ENCODE measurements at regions not wholly inside any gene's neighbourhood (a gene's known extent, or its start where the extent isn't known, plus 50 kb on each side); places are given as distances from the start of the nearest gene placed in this dataset.
A peak's percentile ranks its signal among the peaks of the same experiment; 100 is the strongest.

DNA sequence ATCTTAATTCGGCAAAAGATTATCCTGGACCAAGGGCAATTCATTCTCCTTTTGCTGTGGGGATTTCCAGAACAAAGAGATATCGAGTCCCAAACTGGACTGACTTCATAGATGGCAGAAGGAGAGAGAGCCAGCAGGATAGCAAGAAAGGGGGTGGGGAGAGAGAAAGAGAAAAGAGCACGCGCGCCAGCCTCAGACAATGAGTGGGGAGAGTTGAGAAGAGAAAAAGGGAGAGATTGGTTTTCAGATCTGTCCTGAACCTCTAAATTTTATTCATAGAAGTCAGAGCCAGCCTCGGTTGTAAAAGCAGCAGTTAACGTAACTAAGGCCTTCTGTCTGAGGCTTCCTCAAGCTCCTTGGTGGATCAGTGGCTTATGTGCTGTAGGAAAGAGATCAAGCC lies 55.3 kb upstream of the ALDH1B1 start:
- no peak overlapping the region for H3K4me3 ChIP-seq (replicated peaks in 1 of 2; ENCODE audit: low read depth in 2 of 2, low read length in 2 of 2)
- DNase-seq (ENCODE audit: low read depth in 2 of 2): no peak
- TF ChIP-seq CTCF (IDR thresholded peaks at IDR 0.05; ENCODE audit: low read depth, low read length): no peak

- TF ChIP-seq CTCF (IDR thresholded peaks at IDR 0.05; ENCODE audit: low read depth, low read length): no peak
- no peak overlapping the region for H3K4me3 ChIP-seq (replicated peaks in 1 of 2; ENCODE audit: low read depth in 2 of 2, low read length in 2 of 2)
- DNase-seq (ENCODE audit: low read depth in 2 of 2): no peak
Measured at GRCh38 chr9:38336341-38336740, 56.2 kb upstream of the ALDH1B1 start.

DNA sequence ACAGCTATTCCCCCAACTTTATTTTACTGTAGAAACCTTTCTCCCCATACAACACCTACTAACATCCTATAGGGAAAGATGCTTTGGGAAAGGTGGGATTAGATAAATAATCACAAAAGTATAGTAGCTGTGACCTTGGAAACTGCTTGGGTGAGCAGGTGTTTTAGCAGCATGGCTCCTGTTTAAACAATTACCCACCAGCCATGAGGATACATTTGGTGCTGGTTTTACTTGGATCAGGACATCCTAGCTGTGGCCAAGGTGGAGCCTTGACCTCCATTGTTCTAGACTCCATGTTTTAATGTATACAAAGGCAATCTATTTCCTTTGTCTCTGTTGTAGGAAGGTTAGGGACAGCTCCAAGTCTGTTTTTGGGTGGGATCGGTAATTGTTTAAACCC lies 56.8 kb upstream of the ALDH1B1 start:
- no peak for TF ChIP-seq CTCF (IDR thresholded peaks at IDR 0.05; ENCODE audit: low read depth, low read length)
- no peak for DNase-seq (ENCODE audit: low read depth in 2 of 2)
- no peak overlapping the region for H3K4me3 ChIP-seq (replicated peaks in 1 of 2; ENCODE audit: low read depth in 2 of 2, low read length in 2 of 2)

DNA sequence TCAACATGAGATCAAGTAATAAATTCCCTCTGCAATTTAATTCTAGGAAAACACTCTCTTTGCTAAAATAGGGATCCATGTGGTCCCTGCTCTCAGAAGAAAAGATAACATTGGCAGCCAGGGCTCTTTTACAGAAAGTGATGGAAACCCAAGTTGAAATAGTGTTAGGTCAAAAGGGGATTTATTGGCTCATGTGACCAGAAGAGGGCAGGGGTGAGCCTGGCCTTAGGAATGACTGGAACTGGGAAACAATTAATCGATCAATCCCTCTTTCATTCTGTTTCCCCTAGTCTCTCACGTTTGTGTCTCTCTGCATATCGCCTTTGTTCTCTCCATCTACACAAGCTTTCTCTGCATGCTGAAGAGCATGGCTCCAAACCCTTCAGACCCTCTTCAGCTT lies 58.3 kb upstream of the ALDH1B1 start:
- TF ChIP-seq CTCF (IDR thresholded peaks at IDR 0.05; ENCODE audit: low read depth, low read length): peak; percentile 23
- peak in 1 of 2 donors; percentile 11 for DNase-seq (ENCODE audit: low read depth in 2 of 2)
- no peak overlapping the region for H3K4me3 ChIP-seq (replicated peaks in 1 of 2; ENCODE audit: low read depth in 2 of 2, low read length in 2 of 2)

- DNase-seq (ENCODE audit: low read depth in 2 of 2): no peak
- H3K4me3 ChIP-seq (replicated peaks in 1 of 2; ENCODE audit: low read depth in 2 of 2, low read length in 2 of 2): no peak overlapping the region
- TF ChIP-seq CTCF (IDR thresholded peaks at IDR 0.05; ENCODE audit: low read depth, low read length): no peak
Measured at GRCh38 chr9:38333047-38333446, 59.5 kb upstream of the ALDH1B1 start.

DNA sequence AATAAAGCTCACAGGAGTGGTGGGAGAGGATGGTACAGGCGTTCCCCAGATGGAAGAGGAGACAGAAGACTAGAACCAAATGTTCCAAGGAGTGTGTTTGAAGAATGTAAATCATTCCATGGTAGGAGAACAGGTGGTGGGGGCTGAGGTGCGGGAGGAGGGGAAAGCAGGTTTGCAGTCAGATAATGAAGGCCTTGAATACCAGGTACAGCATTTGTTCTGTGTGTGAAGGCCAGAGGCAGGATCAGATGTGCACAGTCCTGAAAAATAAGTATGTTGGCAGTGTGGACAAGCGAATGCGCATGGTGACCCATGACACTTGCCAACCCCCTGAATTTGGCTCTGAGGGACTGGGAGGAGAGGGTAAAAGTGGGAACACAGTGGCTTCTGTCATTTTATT lies 59.9 kb upstream of the ALDH1B1 start:
- TF ChIP-seq CTCF (IDR thresholded peaks at IDR 0.05; ENCODE audit: low read depth, low read length): no peak
- no peak for DNase-seq (ENCODE audit: low read depth in 2 of 2)

DNA sequence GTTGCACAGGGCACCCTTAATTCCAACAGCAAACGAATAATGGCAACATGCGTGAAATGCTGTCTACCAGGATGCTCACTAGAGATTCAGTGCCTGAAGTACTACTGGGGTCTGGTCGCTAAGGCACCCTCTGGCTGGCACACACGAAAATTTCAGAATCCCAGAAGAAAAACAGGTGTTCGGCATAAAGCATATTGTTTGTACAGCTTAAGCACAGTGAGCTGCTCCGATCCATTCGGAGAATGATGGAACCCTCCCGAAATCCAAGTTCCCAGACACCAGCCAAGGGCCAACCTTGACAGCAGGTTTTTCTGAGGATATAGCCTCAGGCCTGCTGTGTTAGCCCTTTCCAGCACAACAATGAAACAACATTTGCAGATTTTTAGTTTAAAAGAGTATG lies 61.4 kb upstream of the ALDH1B1 start:
- no peak for TF ChIP-seq CTCF (IDR thresholded peaks at IDR 0.05; ENCODE audit: low read depth, low read length)
- H3K4me3 ChIP-seq (replicated peaks in 1 of 2; ENCODE audit: low read depth in 2 of 2, low read length in 2 of 2): no peak overlapping the region
- DNase-seq (ENCODE audit: low read depth in 2 of 2): no peak

More for the DNA sequence above, 59.9 kb upstream of the ALDH1B1 start:
- H3K4me3 ChIP-seq (replicated peaks in 1 of 2; ENCODE audit: low read depth in 2 of 2, low read length in 2 of 2): no peak overlapping the region

Data from cardiac fibroblast (primary cell).